ENCODE measurements at regions not wholly inside any gene's neighbourhood (a gene's known extent, or its start where the extent isn't known, plus 50 kb on each side); places are given as distances from the start of the nearest gene placed in this dataset.

GRCh38 chr2:207328944-207329386 is 163.2 kb upstream of the KLF7 start:
- DNase-seq, result peak; percentile 18
- H3K27me3 Mint-ChIP-seq, result no peaks in the 10 kb centered on the region
- peak; percentile 48 to 53 for ATAC-seq (replicated peaks)
- H3K9me3 Mint-ChIP-seq, result peaks cover 0 to 2% of the 10 kb centered on the region in 2 donors
- peaks cover 2 to 3% of the 10 kb centered on the region in 2 donors for H3K36me3 Mint-ChIP-seq
- peak overlapping the region; percentile 92 for H3K27ac Mint-ChIP-seq
- H3K4me1 Mint-ChIP-seq, result peaks cover 32 to 57% of the 10 kb centered on the region in 2 donors
- peak overlapping the region; percentile 75 to 82 for H3K4me3 Mint-ChIP-seq

DNA sequence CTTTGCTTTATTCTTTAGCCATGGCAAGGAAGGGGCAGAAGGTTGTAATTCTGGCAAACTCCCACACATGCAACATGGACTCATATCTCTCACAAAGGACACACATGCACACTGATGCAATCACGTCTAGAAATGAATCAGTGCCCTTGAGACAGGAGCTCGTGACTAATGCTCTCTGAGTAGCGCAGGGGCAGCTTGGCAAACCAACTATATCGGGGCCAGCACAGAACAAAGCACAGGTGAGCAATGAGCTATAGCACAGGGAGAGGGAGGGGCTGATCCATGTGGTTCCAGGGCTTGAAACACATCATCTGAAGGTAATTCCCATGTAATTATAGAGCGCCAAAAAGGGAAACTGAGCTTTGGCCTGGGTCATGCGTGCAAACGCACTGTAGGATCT is 165.2 kb upstream of the KLF7 start:
- Mint-ChIP-seq H3K4me1 (peaks cover 45 to 73% of the 10 kb centered on the region in 2 donors), H3K27ac (peak overlapping the region; percentile 90), H3K27me3 (no peaks in the 10 kb centered on the region), H3K4me3 (peak overlapping the region; percentile 57 to 60), H3K9me3 (peaks cover 0 to 4% of the 10 kb centered on the region in 2 donors), H3K36me3 (peaks cover 2 to 3% of the 10 kb centered on the region in 2 donors)
- ATAC-seq (replicated peaks) (peak; percentile 73 to 77), DNase-seq (peak; percentile 78)

DNA sequence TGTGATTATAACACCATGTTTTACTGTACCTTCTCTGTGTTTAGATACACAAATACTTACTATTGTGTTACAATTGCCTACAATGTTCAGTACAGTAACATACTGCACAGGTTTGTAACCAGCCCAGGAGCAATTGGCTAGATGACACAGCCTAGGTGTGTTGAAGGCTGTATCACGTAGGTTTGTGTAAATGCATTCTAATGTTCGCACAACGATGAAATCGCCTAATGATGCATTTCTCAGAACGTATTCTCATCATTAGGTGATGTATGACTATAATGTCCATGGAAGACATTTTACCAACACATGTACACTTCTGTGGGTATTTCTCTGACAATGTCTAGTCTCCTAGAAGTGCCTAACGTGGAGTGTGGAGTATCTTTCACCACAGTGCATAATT is 165.9 kb upstream of the KLF7 start:
- Mint-ChIP-seq H3K27ac (peak overlapping the region; percentile 27), H3K4me3 (no peak overlapping the region), H3K27me3 (no peaks in the 10 kb centered on the region), H3K4me1 (peaks cover 45 to 73% of the 10 kb centered on the region in 2 donors), H3K36me3 (peaks cover 2 to 3% of the 10 kb centered on the region in 2 donors), H3K9me3 (peaks cover 0 to 4% of the 10 kb centered on the region in 2 donors)
- DNase-seq (no peak), ATAC-seq (replicated peaks) (no peak)

- H3K27ac Mint-ChIP-seq, result peak overlapping the region; percentile 27
- peaks cover 47 to 78% of the 10 kb centered on the region in 2 donors for H3K4me1 Mint-ChIP-seq
- H3K27me3 Mint-ChIP-seq, result no peaks in the 10 kb centered on the region
- H3K9me3 Mint-ChIP-seq, result peaks cover 0 to 4% of the 10 kb centered on the region in 2 donors
- DNase-seq (no peak), ATAC-seq (replicated peaks) (peak; percentile 56 to 69)
- H3K36me3 Mint-ChIP-seq, result peaks cover 2 to 3% of the 10 kb centered on the region in 2 donors
- peak overlapping the region; percentile 1 to 8 for H3K4me3 Mint-ChIP-seq
Observed at GRCh38 chr2:207332480-207333212, 166.9 kb upstream of the KLF7 start.

DNA sequence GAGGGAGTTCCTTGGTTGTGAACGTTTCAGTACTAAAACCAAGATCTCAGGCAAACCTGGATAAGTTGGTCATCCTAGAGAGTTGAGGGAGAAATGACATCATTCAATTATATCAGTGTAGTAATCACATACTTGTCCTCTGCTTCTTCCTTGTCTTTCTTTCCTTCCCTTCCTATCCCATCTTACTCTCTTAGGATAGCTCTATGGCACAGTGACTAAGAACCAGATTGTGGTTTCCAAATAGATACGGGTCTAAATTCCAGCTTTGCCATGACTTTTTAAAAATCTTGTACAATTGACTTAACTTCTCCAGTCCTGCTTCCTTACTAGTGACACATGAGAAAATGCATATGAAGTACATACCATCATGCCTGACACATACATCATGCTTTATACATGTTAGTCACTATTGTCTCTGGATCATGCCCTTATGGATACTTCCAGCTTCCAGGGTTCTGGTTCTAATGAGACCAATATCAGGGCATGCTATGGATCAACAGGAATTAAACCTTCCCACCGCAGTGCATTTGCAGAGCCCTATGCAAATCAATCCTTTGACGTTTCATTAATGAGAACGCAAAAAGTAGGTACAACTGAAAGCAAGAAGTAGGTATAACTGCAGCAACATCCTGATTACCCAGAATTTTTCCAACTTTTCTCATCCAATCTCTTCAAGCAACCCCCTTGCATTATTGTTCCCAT is 168.0 kb upstream of the KLF7 start:
- H3K36me3 Mint-ChIP-seq, result peaks cover 2 to 3% of the 10 kb centered on the region in 2 donors
- DNase-seq (no peak), ATAC-seq (replicated peaks) (no peak)
- no peaks in the 10 kb centered on the region for H3K27me3 Mint-ChIP-seq
- H3K9me3 Mint-ChIP-seq, result peaks cover 0 to 4% of the 10 kb centered on the region in 2 donors
- H3K27ac Mint-ChIP-seq, result peak overlapping the region; percentile 95
- peaks cover 45 to 74% of the 10 kb centered on the region in 2 donors for H3K4me1 Mint-ChIP-seq
- H3K4me3 Mint-ChIP-seq, result peak overlapping the region; percentile 59 to 68

DNA sequence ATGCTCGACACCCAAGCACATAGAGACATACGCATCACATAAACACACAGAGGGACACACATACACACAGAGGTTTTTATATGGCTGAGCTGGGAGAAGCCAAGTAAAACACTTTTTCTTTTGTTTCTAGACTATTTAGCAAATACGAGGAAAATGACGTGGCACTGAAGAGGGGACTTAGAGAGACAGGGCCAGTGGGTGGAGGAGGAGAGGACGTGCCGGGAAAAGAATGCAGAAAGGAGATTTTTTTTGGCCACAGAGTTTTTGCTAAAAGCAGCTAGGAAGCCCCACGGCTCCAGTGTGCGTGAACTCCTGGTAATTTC is 168.5 kb upstream of the KLF7 start:
- Mint-ChIP-seq H3K36me3 (peaks cover 2 to 3% of the 10 kb centered on the region in 2 donors), H3K4me1 (peaks cover 40 to 69% of the 10 kb centered on the region in 2 donors), H3K27me3 (no peaks in the 10 kb centered on the region), H3K9me3 (peaks cover 0 to 4% of the 10 kb centered on the region in 2 donors), H3K4me3 (peak overlapping the region; percentile 59 to 68), H3K27ac (peak overlapping the region; percentile 95)
- DNase-seq, result no peak
- ATAC-seq (replicated peaks), result peak in 1 of 2 donors; percentile 0

DNA sequence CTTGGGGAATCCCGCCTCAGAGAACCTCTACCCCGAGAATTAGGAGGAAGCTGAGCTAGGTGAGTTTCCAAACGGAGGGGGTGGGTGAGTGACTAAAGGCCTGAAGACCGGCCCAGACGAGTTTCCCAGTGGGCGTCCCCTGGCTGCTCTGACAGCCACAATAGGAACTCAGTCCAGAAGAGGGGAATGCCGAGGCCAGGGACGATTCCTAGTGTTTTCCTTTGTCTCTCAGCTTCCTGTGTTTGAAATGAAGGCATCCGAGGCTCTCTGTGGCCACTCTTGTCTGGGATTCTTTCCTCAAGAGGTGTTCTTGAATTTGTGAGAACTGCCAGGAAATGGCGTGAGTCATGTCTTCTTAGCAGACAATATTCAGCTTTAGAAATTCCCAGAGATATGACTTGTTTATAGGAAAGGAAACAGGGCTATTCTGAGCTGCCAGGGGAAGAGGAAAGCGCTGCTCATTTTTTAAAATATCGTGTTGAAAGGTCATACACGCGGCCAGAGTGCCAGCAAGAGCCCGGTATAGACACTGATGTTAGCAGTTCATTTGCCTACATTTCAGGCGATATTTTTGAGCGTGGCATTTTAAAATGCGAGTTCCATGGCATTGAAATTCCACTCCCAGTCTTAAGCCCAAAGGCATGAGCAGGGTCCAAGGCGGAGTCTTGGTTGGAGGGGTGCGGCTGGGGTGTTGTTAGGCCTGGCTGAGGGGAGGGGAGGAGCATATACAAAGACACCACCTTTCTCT is 169.1 kb upstream of the KLF7 start:
- peaks cover 0 to 4% of the 10 kb centered on the region in 2 donors for H3K9me3 Mint-ChIP-seq
- peak overlapping the region; percentile 59 to 68 for H3K4me3 Mint-ChIP-seq
- H3K36me3 Mint-ChIP-seq, result peaks cover 2 to 3% of the 10 kb centered on the region in 2 donors
- peak overlapping the region; percentile 95 for H3K27ac Mint-ChIP-seq
- peaks cover 36 to 64% of the 10 kb centered on the region in 2 donors for H3K4me1 Mint-ChIP-seq
- peak; percentile 64 for DNase-seq
- no peaks in the 10 kb centered on the region for H3K27me3 Mint-ChIP-seq
- ATAC-seq (replicated peaks), result peak; percentile 37 to 58

- Mint-ChIP-seq H3K4me1 (peaks cover 32 to 46% of the 10 kb centered on the region in 2 donors), H3K4me3 (peak overlapping the region; percentile 2 to 31), H3K36me3 (peaks cover 0 to 2% of the 10 kb centered on the region in 2 donors), H3K9me3 (peaks cover 0 to 4% of the 10 kb centered on the region in 2 donors), H3K27ac (peak overlapping the region; percentile 85), H3K27me3 (no peaks in the 10 kb centered on the region)
- no peak for DNase-seq
- peak in 1 of 2 donors; percentile 19 for ATAC-seq (replicated peaks)
Observed at GRCh38 chr2:207337234-207338219, 171.8 kb upstream of the KLF7 start.

DNA sequence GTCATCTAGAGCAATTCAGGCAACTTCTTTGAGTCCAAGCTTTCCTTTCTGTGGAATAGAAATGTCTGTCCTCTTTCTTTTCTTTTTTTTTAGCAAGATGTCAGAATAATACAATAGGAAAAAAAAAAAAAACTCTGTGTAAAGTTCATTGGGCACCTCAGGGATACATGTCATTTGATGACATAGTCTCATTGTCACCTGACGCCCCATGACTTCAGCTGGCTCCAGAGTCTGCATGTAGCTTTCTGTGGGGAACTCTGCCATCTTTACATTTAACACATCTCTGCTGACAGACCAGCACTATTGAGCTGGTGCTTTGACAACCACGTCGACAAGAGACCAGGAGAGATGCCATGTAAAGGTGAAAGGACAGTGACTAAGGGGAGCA is 172.5 kb upstream of the KLF7 start:
- Mint-ChIP-seq H3K9me3 (peaks cover 0 to 4% of the 10 kb centered on the region in 2 donors), H3K27me3 (no peaks in the 10 kb centered on the region), H3K27ac (peak overlapping the region; percentile 85), H3K36me3 (peaks cover 0 to 2% of the 10 kb centered on the region in 2 donors), H3K4me1 (peaks cover 31 to 39% of the 10 kb centered on the region in 2 donors), H3K4me3 (no peak overlapping the region)
- DNase-seq (no peak), ATAC-seq (replicated peaks) (no peak)

GRCh38 chr2:207338610-207339009 is 172.9 kb upstream of the KLF7 start:
- H3K4me3 Mint-ChIP-seq, result no peak overlapping the region
- peaks cover 0 to 2% of the 10 kb centered on the region in 2 donors for H3K36me3 Mint-ChIP-seq
- DNase-seq (no peak), ATAC-seq (replicated peaks) (no peak)
- no peaks in the 10 kb centered on the region for H3K27me3 Mint-ChIP-seq
- no peak overlapping the region for H3K27ac Mint-ChIP-seq
- H3K4me1 Mint-ChIP-seq, result peaks cover 27 to 35% of the 10 kb centered on the region in 2 donors
- H3K9me3 Mint-ChIP-seq, result peaks cover 0 to 3% of the 10 kb centered on the region in 2 donors

- Mint-ChIP-seq H3K9me3 (peaks cover 0 to 6% of the 10 kb centered on the region in 2 donors), H3K27ac (no peak overlapping the region), H3K4me3 (no peak overlapping the region), H3K27me3 (no peaks in the 10 kb centered on the region), H3K36me3 (peaks cover 4 to 6% of the 10 kb centered on the region in 2 donors), H3K4me1 (peaks cover 12 to 16% of the 10 kb centered on the region in 2 donors)
- ATAC-seq (replicated peaks) (no peak), DNase-seq (no peak)
Observed at GRCh38 chr2:207341112-207341750, 175.5 kb upstream of the KLF7 start.

DNA sequence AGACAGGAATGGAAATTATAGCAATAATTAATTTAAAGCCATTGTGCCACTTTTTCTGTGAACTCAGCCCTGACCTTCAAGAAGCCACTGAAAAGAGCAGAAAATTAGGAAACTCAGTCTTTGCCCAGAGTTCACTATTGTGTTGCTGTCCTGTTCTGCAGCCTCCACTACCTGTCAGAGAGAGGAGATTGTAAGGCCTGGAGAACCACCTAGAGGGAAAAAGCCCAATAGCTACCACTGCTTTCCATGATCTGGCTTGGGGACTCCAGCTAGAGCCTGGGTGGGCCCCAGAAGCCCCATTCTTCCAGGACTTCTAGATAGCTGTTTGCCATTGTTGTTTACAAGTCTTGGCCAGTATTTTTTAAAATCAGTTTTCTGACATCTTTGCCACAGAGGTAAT is 176.1 kb upstream of the KLF7 start:
- peaks cover 11 to 14% of the 10 kb centered on the region in 2 donors for H3K4me1 Mint-ChIP-seq
- no peak overlapping the region for H3K27ac Mint-ChIP-seq
- no peaks in the 10 kb centered on the region for H3K27me3 Mint-ChIP-seq
- H3K9me3 Mint-ChIP-seq, result peaks cover 2 to 10% of the 10 kb centered on the region in 2 donors
- peaks cover 4 to 10% of the 10 kb centered on the region in 2 donors for H3K36me3 Mint-ChIP-seq
- ATAC-seq (replicated peaks) (no peak), DNase-seq (no peak)
- H3K4me3 Mint-ChIP-seq, result no peak overlapping the region
